CD4-positive, alpha-beta T cell (primary cell): ENCODE measurements at regions not wholly inside any gene's neighbourhood (a gene's known extent, or its start where the extent isn't known, plus 50 kb on each side); places are given as distances from the start of the nearest gene placed in this dataset.

ENCODE experiments used
- ATAC-seq: fragments of 200-7000 bp; cut with Tn5 transposase; one replicate; pipeline ENCODE4 v1.10.0; 2022; ENCODE audit warnings: mild to moderate bottlenecking; ENCODE audit not compliant: poor library complexity
- CTCF ChIA-PET: fragments of 350-600 bp; sonication (Branson Sonifier 250); formaldehyde crosslinking; loops from one replicate; lab custom pipeline; 2021; ENCODE audit warnings: antibody characterized with exemption, inconsistent platforms; lab: Charles Lee
- POLR2A ChIA-PET: fragments of 350-600 bp; sonication (Branson Sonifier 250); formaldehyde crosslinking; loops from one replicate; lab custom pipeline; 2021; ENCODE audit warnings: antibody characterized with exemption, inconsistent platforms; lab: Charles Lee
- DNase-seq, 14 experiments: peaks; one replicate each; pipeline ENCODE4 v3.0.0-alpha.2; 2013 to 2020; ENCODE audit warnings: mixed read lengths in 2 of 14
- H3K27ac ChIP-seq, 2 donors: one replicate each; pipeline versions ENCODE4 v1.5.1 to v1.7.0; 2013; ENCODE audit warnings: low read length in 2 of 2, low read depth in 1 of 2, mild to moderate bottlenecking in 1 of 2
- H3K27me3 ChIP-seq, 2 experiments: 1 replicate in 1 of 2; 2 replicates in 1 of 2; pipeline versions ENCODE4 v1.6.1 to v1.7.0; 2013; ENCODE audit warnings: low read length in 2 of 2, control low read depth in 1 of 2, mild to moderate bottlenecking in 1 of 2, moderate library complexity in 1 of 2; ENCODE audit not compliant: insufficient read depth in 2 of 2, control insufficient read depth in 1 of 2
- H3K36me3 ChIP-seq: one replicate; pipeline ENCODE4 v1.6.1; 2013; ENCODE audit warnings: low read length, control low read depth; ENCODE audit not compliant: insufficient read depth
- H3K4me1 ChIP-seq: one replicate; pipeline ENCODE4 v1.6.1; 2013; ENCODE audit warnings: low read length, control low read depth; ENCODE audit not compliant: insufficient read depth
- H3K4me3 ChIP-seq: one replicate; pipeline ENCODE4 v1.5.1; 2013; ENCODE audit warnings: mild to moderate bottlenecking, low read length, moderate library complexity
- H3K9me3 ChIP-seq, 2 experiments: 1 replicate in 1 of 2; 2 replicates in 1 of 2; pipeline versions ENCODE4 v1.6.1 to v1.7.0; 2013; ENCODE audit warnings: low read length in 2 of 2, mild to moderate bottlenecking in 2 of 2, control low read depth in 1 of 2, moderate library complexity in 1 of 2; ENCODE audit not compliant: control insufficient read depth in 1 of 2, insufficient read depth in 1 of 2
- H3K27ac Mint-ChIP-seq: one replicate; pipeline ENCODE4 v1.8.0; 2020; ENCODE audit warnings: mixed read lengths
- H3K27me3 Mint-ChIP-seq: one replicate; pipeline ENCODE4 v1.8.0; 2021; ENCODE audit warnings: mixed read lengths
- H3K36me3 Mint-ChIP-seq: one replicate; pipeline ENCODE4 v1.8.0; 2021; ENCODE audit warnings: low read depth, mixed read lengths
- H3K4me1 Mint-ChIP-seq: one replicate; pipeline ENCODE4 v1.8.0; 2021; ENCODE audit warnings: low read depth, mixed read lengths
- H3K4me3 Mint-ChIP-seq: one replicate; pipeline ENCODE4 v1.8.0; 2020; ENCODE audit warnings: mild to moderate bottlenecking, mixed read lengths
- H3K9me3 Mint-ChIP-seq: one replicate; pipeline ENCODE4 v1.8.0; 2020; ENCODE audit warnings: mixed read lengths
- intact Hi-C, 2 experiments: fragments of 100-400 bp; cut with DNase I in 1 of 2; cut with micrococcal nuclease in 1 of 2; formaldehyde crosslinking; loops; one replicate each; pipeline versions ENCODE4 v1.15.1 to v1.9.0; 2023 to 2025; cut with DNase I, micrococcal nuclease
- TF ChIP-seq, protein P1 (sequence below): fragments of 200-600 bp; IDR thresholded peaks from one replicate; pipeline ENCODE4 v1.8.0; 2022; ENCODE audit warnings: antibody characterized with exemption, mild to moderate bottlenecking

- no peaks in the 10 kb centered on the region for H3K36me3 Mint-ChIP-seq
- TF ChIP-seq, protein P1, sequence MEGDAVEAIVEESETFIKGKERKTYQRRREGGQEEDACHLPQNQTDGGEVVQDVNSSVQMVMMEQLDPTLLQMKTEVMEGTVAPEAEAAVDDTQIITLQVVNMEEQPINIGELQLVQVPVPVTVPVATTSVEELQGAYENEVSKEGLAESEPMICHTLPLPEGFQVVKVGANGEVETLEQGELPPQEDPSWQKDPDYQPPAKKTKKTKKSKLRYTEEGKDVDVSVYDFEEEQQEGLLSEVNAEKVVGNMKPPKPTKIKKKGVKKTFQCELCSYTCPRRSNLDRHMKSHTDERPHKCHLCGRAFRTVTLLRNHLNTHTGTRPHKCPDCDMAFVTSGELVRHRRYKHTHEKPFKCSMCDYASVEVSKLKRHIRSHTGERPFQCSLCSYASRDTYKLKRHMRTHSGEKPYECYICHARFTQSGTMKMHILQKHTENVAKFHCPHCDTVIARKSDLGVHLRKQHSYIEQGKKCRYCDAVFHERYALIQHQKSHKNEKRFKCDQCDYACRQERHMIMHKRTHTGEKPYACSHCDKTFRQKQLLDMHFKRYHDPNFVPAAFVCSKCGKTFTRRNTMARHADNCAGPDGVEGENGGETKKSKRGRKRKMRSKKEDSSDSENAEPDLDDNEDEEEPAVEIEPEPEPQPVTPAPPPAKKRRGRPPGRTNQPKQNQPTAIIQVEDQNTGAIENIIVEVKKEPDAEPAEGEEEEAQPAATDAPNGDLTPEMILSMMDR: no peak
- no peak for ATAC-seq
- peaks cover 7% of the 10 kb centered on the region for H3K9me3 Mint-ChIP-seq
- H3K4me3 Mint-ChIP-seq: no peak overlapping the region
- ChIA-PET CTCF (no interaction called here), POLR2A (no interaction called here)
- no peak overlapping the region for H3K4me3 ChIP-seq
- no peaks in the 10 kb centered on the region for H3K4me1 Mint-ChIP-seq
- peaks cover 11 to 16% of the 10 kb centered on the region in 2 experiments for H3K9me3 ChIP-seq
- H3K27ac Mint-ChIP-seq: no peak overlapping the region
- H3K27me3 ChIP-seq: peaks cover 43 to 55% of the 10 kb centered on the region in 2 experiments
- no peak for DNase-seq
- peaks cover 84% of the 10 kb centered on the region for H3K27me3 Mint-ChIP-seq
- intact Hi-C loops: no loop called here
- peaks cover 6% of the 10 kb centered on the region for H3K4me1 ChIP-seq
- no peaks in the 10 kb centered on the region for H3K36me3 ChIP-seq
- H3K27ac ChIP-seq: no peak overlapping the region
Observed at GRCh38 chr1:47513393-47513792, 75.5 kb downstream of the FOXD2 start.

- DNase-seq: no peak
- Mint-ChIP-seq H3K4me1 (no peaks in the 10 kb centered on the region), H3K9me3 (peaks cover 7% of the 10 kb centered on the region), H3K4me3 (no peak overlapping the region), H3K36me3 (no peaks in the 10 kb centered on the region), H3K27ac (no peak overlapping the region), H3K27me3 (peaks cover 78% of the 10 kb centered on the region)
- intact Hi-C loops: no loop called here
- no peaks in the 10 kb centered on the region for H3K36me3 ChIP-seq
- CTCF ChIA-PET: no interaction called here
- no peak for ATAC-seq
- TF ChIP-seq, protein P1: no peak
- no peak overlapping the region for H3K27ac ChIP-seq
- POLR2A ChIA-PET: no interaction called here
- H3K4me3 ChIP-seq: no peak overlapping the region
- peaks cover 11 to 13% of the 10 kb centered on the region in 2 experiments for H3K9me3 ChIP-seq
- H3K27me3 ChIP-seq: peaks cover 35 to 47% of the 10 kb centered on the region in 2 experiments
- H3K4me1 ChIP-seq: no peaks in the 10 kb centered on the region
Observed at GRCh38 chr1:47514229-47514628, 76.4 kb downstream of the FOXD2 start.

GRCh38 chr1:47515164-47515789, 77.4 kb downstream of the FOXD2 start:
- H3K9me3 ChIP-seq: peaks cover 11 to 13% of the 10 kb centered on the region in 2 experiments
- Mint-ChIP-seq H3K4me1 (no peaks in the 10 kb centered on the region), H3K36me3 (no peaks in the 10 kb centered on the region), H3K9me3 (peaks cover 7% of the 10 kb centered on the region), H3K27ac (no peak overlapping the region), H3K4me3 (no peak overlapping the region), H3K27me3 (peaks cover 75% of the 10 kb centered on the region)
- no peak for ATAC-seq
- POLR2A ChIA-PET: no interaction called here
- CTCF ChIA-PET: no interaction called here
- H3K36me3 ChIP-seq: no peaks in the 10 kb centered on the region
- no peak overlapping the region for H3K4me3 ChIP-seq
- H3K4me1 ChIP-seq: no peaks in the 10 kb centered on the region
- TF ChIP-seq, protein P1: no peak
- intact Hi-C loops: no loop called here
- DNase-seq: no peak
- no peak overlapping the region for H3K27ac ChIP-seq
- H3K27me3 ChIP-seq: peaks cover 31 to 39% of the 10 kb centered on the region in 2 experiments
